MM.1S (cell line): ENCODE measurements at regions not wholly inside any gene's neighbourhood (a gene's known extent, or its start where the extent isn't known, plus 50 kb on each side); places are given as distances from the start of the nearest gene placed in this dataset.

Experiments used
- DNase-seq: peaks from one replicate; pipeline ENCODE4 v3.0.0-alpha.2; 2015
- H2AFZ ChIP-seq: fragments of 300-600 bp; sonication (generic); 2 replicates; pipeline ENCODE4 v1.6.0; 2016; ENCODE audit warnings: antibody characterized with exemption, low read length
- H3F3A ChIP-seq: fragments of 300-600 bp; sonication (generic); 2 replicates; pipeline ENCODE4 v1.6.1; 2016; ENCODE audit warnings: mild to moderate bottlenecking, antibody characterized with exemption, low read length, moderate library complexity, mixed read lengths; ENCODE audit not compliant: insufficient read depth
- H3K27ac ChIP-seq: fragments of 300-600 bp; sonication (generic); 2 replicates; pipeline ENCODE4 v1.5.1; 2016; ENCODE audit warnings: mild to moderate bottlenecking, low read length
- H3K27me3 ChIP-seq: fragments of 300-600 bp; sonication (generic); replicated peaks from 2 replicates; pipeline ENCODE4 v1.6.0; 2016; ENCODE audit warnings: low read length; ENCODE audit not compliant: insufficient read depth
- H3K36me3 ChIP-seq: fragments of 300-600 bp; sonication (generic); replicated peaks from 2 replicates; pipeline ENCODE4 v1.6.1; 2016; ENCODE audit warnings: mild to moderate bottlenecking, low read length, mixed read lengths; ENCODE audit not compliant: insufficient read depth
- H3K4me1 ChIP-seq: fragments of 300-600 bp; sonication (generic); 2 replicates; pipeline ENCODE4 v1.6.1; 2016; ENCODE audit warnings: low read length, mixed read lengths
- H3K4me2 ChIP-seq: fragments of 300-600 bp; sonication (generic); 2 replicates; pipeline ENCODE4 v1.6.0; 2016; ENCODE audit warnings: low read depth, low read length
- H3K4me3 ChIP-seq: fragments of 300-600 bp; sonication (generic); 2 replicates; pipeline ENCODE4 v1.5.1; 2016; ENCODE audit warnings: low read length, mixed read lengths
- H3K79me2 ChIP-seq: fragments of 300-600 bp; sonication (generic); 2 replicates; pipeline ENCODE4 v1.6.1; 2016; ENCODE audit warnings: mixed run types, low read length, mixed read lengths
- H3K9ac ChIP-seq: fragments of 300-600 bp; sonication (generic); 2 replicates; pipeline ENCODE4 v1.6.1; 2016; ENCODE audit warnings: low read length, mixed read lengths
- H3K9me2 ChIP-seq: fragments of 300-600 bp; sonication (generic); replicated peaks from 2 replicates; pipeline ENCODE4 v1.6.1; 2016; ENCODE audit warnings: mild to moderate bottlenecking, low read length, mixed read lengths; ENCODE audit not compliant: insufficient read depth
- H3K9me3 ChIP-seq: fragments of 300-600 bp; sonication (generic); replicated peaks from 2 replicates; pipeline ENCODE4 v1.6.1; 2016; ENCODE audit warnings: mild to moderate bottlenecking, low read length, mixed read lengths; ENCODE audit not compliant: insufficient read depth
- H4K20me1 ChIP-seq: fragments of 300-600 bp; sonication (generic); 2 replicates; pipeline ENCODE4 v1.6.1; 2016; ENCODE audit warnings: mild to moderate bottlenecking, low read length, moderate library complexity, mixed read lengths; ENCODE audit not compliant: insufficient read depth
- EZH2 ChIP-seq: fragments of 300-600 bp; sonication (generic); optimal IDR thresholded peaks from 2 replicates; pipeline ENCODE3; 2017; ENCODE audit warnings: low read depth, mild to moderate bottlenecking, antibody characterized with exemption, low read length, mixed read lengths
- EZH2phosphoT487 ChIP-seq: fragments of 300-600 bp; sonication (generic); IDR thresholded peaks from 2 replicates; pipeline ENCODE4 v1.6.1; 2018; ENCODE audit warnings: antibody characterized with exemption, low read length
- TF ChIP-seq, protein P1 (sequence below): fragments of 300-600 bp; sonication (generic); IDR thresholded peaks from 2 replicates; pipeline ENCODE4 v1.5.1; 2016; ENCODE audit warnings: antibody characterized with exemption, low read length, mixed read lengths

- Histone ChIP-seq H3K4me1 (0 out of 2 replicates have a peak, but pooled peaks cover 3% of the 10 kb centered on the region), H3K27ac (no peak overlapping the region), H3F3A (no peaks in the 10 kb centered on the region), H3K9ac (no peak overlapping the region), H3K79me2 (no peaks in the 10 kb centered on the region), H4K20me1 (no peaks in the 10 kb centered on the region), H3K9me2 (no peaks in the 10 kb centered on the region), H2AFZ (no peak overlapping the region), H3K9me3 (no peaks in the 10 kb centered on the region), H3K4me3 (no peak overlapping the region), H3K36me3 (no peaks in the 10 kb centered on the region), H3K4me2 (no peak overlapping the region), H3K27me3 (no peaks in the 10 kb centered on the region)
- no peak for DNase-seq
- TF ChIP-seq EZH2 = no peak
- TF ChIP-seq, protein P1, sequence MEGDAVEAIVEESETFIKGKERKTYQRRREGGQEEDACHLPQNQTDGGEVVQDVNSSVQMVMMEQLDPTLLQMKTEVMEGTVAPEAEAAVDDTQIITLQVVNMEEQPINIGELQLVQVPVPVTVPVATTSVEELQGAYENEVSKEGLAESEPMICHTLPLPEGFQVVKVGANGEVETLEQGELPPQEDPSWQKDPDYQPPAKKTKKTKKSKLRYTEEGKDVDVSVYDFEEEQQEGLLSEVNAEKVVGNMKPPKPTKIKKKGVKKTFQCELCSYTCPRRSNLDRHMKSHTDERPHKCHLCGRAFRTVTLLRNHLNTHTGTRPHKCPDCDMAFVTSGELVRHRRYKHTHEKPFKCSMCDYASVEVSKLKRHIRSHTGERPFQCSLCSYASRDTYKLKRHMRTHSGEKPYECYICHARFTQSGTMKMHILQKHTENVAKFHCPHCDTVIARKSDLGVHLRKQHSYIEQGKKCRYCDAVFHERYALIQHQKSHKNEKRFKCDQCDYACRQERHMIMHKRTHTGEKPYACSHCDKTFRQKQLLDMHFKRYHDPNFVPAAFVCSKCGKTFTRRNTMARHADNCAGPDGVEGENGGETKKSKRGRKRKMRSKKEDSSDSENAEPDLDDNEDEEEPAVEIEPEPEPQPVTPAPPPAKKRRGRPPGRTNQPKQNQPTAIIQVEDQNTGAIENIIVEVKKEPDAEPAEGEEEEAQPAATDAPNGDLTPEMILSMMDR = no peak
- TF ChIP-seq EZH2phosphoT487 = no peak
These were observed 87.3 kb upstream of the ABCC4 start for GRCh38 chr13:95388420-95389079.

GRCh38 chr13:95391362-95391761 lies 90.1 kb upstream of the ABCC4 start:
- TF ChIP-seq EZH2 = no peak
- TF ChIP-seq, protein P1 = no peak
- no peak for TF ChIP-seq EZH2phosphoT487
- H3K9ac ChIP-seq = no peak overlapping the region
- no peak for DNase-seq
- H4K20me1 ChIP-seq = no peaks in the 10 kb centered on the region
- H3K4me2 ChIP-seq = no peak overlapping the region
- H3F3A ChIP-seq = no peaks in the 10 kb centered on the region
- H2AFZ ChIP-seq = no peak overlapping the region
- no peaks in the 10 kb centered on the region for H3K9me3 ChIP-seq
- H3K9me2 ChIP-seq = no peaks in the 10 kb centered on the region
- no peaks in the 10 kb centered on the region for H3K36me3 ChIP-seq
- H3K4me1 ChIP-seq = no peaks in the 10 kb centered on the region
- H3K27me3 ChIP-seq = no peaks in the 10 kb centered on the region
- H3K27ac ChIP-seq = no peak overlapping the region
- H3K4me3 ChIP-seq = no peak overlapping the region
- H3K79me2 ChIP-seq = no peaks in the 10 kb centered on the region

DNA sequence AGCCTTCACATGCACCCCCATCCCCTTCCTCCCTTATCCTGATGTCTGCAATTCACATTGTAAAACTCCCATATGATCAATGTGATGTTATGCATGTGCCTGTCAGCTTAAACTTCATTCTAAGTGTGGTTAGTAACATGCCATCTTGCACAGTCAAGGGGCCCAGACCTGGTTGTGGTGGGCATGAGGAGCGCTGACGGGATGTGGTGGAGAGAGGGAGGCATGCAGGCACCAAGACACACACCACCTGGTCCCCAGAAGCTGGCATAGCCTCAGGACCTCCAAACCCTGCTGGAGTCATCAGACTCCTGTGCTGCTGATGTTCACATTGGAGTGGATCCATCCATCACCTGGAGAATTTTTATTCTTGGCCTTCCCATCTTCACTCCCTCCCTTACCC lies 90.5 kb upstream of the ABCC4 start:
- H3K36me3 ChIP-seq = no peaks in the 10 kb centered on the region
- H3K27ac ChIP-seq = no peak overlapping the region
- H3K9ac ChIP-seq = no peak overlapping the region
- H3K4me3 ChIP-seq = no peak overlapping the region
- no peaks in the 10 kb centered on the region for H3K9me2 ChIP-seq
- H3K4me1 ChIP-seq = no peaks in the 10 kb centered on the region
- no peaks in the 10 kb centered on the region for H3K79me2 ChIP-seq
- H3K27me3 ChIP-seq = no peaks in the 10 kb centered on the region
- H2AFZ ChIP-seq = no peak overlapping the region
- H3F3A ChIP-seq = no peaks in the 10 kb centered on the region
- no peaks in the 10 kb centered on the region for H3K9me3 ChIP-seq
- TF ChIP-seq EZH2 (no peak), EZH2phosphoT487 (no peak)
- TF ChIP-seq, protein P1 = no peak
- no peaks in the 10 kb centered on the region for H4K20me1 ChIP-seq
- no peak for DNase-seq
- no peak overlapping the region for H3K4me2 ChIP-seq
